ENCODE measurements at regions not wholly inside any gene's neighbourhood (a gene's known extent, or its start where the extent isn't known, plus 50 kb on each side); places are given as distances from the start of the nearest gene placed in this dataset.
A peak's percentile ranks its signal among the peaks of the same experiment; 100 is the strongest.

- no peak for DNase-seq (ENCODE audit: insufficient read length, low spot score)
- no peak for FAIRE-seq
These were observed 1600.0 kb upstream of the ACVR2A start for GRCh38 chr2:146244830-146245229.

GRCh38 chr2:146244131-146244530, 1600.7 kb upstream of the ACVR2A start:
- FAIRE-seq: no peak

GRCh38 chr2:146241023-146241422, 1603.8 kb upstream of the ACVR2A start:
- DNase-seq (ENCODE audit: insufficient read length, low spot score) (no peak), FAIRE-seq (no peak)

More at GRCh38 chr2:146244131-146244530, 1600.7 kb upstream of the ACVR2A start:
- no peak for DNase-seq (ENCODE audit: insufficient read length, low spot score)

- DNase-seq (ENCODE audit: insufficient read length, low spot score) (no peak), FAIRE-seq (no peak)
These were observed 1604.4 kb upstream of the ACVR2A start for GRCh38 chr2:146240391-146240790.

GRCh38 chr2:146239392-146240135, 1605.3 kb upstream of the ACVR2A start:
- FAIRE-seq (no peak), DNase-seq (ENCODE audit: insufficient read length, low spot score) (no peak)

- FAIRE-seq: no peak
- DNase-seq (ENCODE audit: insufficient read length, low spot score): no peak
These were observed 1606.4 kb upstream of the ACVR2A start for GRCh38 chr2:146238254-146238966.

- FAIRE-seq (no peak), DNase-seq (ENCODE audit: insufficient read length, low spot score) (no peak)
These were observed 1609.7 kb upstream of the ACVR2A start for GRCh38 chr2:146235158-146235557.

- DNase-seq (ENCODE audit: insufficient read length, low spot score): no peak
- no peak for FAIRE-seq
These were observed 1615.2 kb upstream of the ACVR2A start for GRCh38 chr2:146229508-146230155.

GRCh38 chr2:146228466-146229058, 1616.3 kb upstream of the ACVR2A start:
- FAIRE-seq: peak; percentile 60
- DNase-seq (ENCODE audit: insufficient read length, low spot score): no peak

- FAIRE-seq: no peak
- no peak for DNase-seq (ENCODE audit: insufficient read length, low spot score)
These were observed 1616.8 kb upstream of the ACVR2A start for GRCh38 chr2:146228020-146228393.

GRCh38 chr2:146227152-146228019, 1617.4 kb upstream of the ACVR2A start:
- no peak for FAIRE-seq

GRCh38 chr2:146226077-146226476, 1618.8 kb upstream of the ACVR2A start:
- DNase-seq (ENCODE audit: insufficient read length, low spot score) (no peak), FAIRE-seq (no peak)

More at GRCh38 chr2:146227152-146228019, 1617.4 kb upstream of the ACVR2A start:
- DNase-seq (ENCODE audit: insufficient read length, low spot score): no peak

- no peak for FAIRE-seq
- no peak for DNase-seq (ENCODE audit: insufficient read length, low spot score)
These were observed 1623.0 kb upstream of the ACVR2A start for GRCh38 chr2:146221826-146222225.

GRCh38 chr2:146220957-146221356, 1623.9 kb upstream of the ACVR2A start:
- DNase-seq (ENCODE audit: insufficient read length, low spot score) (no peak), FAIRE-seq (no peak)

- DNase-seq (ENCODE audit: insufficient read length, low spot score) (no peak), FAIRE-seq (no peak)
These were observed 1630.4 kb upstream of the ACVR2A start for GRCh38 chr2:146214394-146214929.

GRCh38 chr2:146213674-146214073, 1631.2 kb upstream of the ACVR2A start:
- FAIRE-seq (no peak), DNase-seq (ENCODE audit: insufficient read length, low spot score) (no peak)

- FAIRE-seq (no peak), DNase-seq (ENCODE audit: insufficient read length, low spot score) (no peak)
These were observed 1632.2 kb upstream of the ACVR2A start for GRCh38 chr2:146212602-146213001.

- DNase-seq (ENCODE audit: insufficient read length, low spot score): no peak
- FAIRE-seq: peak; percentile 14
These were observed 1635.0 kb upstream of the ACVR2A start for GRCh38 chr2:146209842-146210275.

GRCh38 chr2:146207901-146208300, 1636.9 kb upstream of the ACVR2A start:
- DNase-seq (ENCODE audit: insufficient read length, low spot score) (no peak), FAIRE-seq (no peak)

- FAIRE-seq: no peak
- DNase-seq (ENCODE audit: insufficient read length, low spot score): no peak
These were observed 1637.4 kb upstream of the ACVR2A start for GRCh38 chr2:146207417-146207816.

Measured in GM19239 (cell line).